ENCODE measurements at regions not wholly inside any gene's neighbourhood (a gene's known extent, or its start where the extent isn't known, plus 50 kb on each side); places are given as distances from the start of the nearest gene placed in this dataset.

DNA sequence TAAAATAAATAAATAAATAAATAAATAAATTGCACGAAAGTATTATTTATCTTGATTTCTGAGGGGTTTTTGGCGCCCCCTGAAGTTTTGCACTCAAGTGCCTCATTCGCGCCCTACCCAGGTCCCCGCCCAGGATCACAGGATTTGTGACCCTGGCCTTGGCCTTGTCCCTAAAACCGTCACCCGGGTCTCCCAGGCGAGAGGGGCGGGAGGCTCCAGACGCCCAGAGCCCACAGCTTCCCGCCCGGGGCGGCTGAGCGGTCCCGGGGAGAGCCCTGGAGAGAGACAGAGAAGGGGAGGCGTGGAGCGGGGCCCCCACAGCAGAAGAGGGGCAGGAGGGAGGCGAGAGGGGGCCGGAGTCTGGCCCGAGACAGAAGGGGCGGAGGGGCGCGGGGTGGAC is 91.8 kb upstream of the CASZ1 start:
- Histone ChIP-seq H4K20me1 (ENCODE audit: insufficient read depth, low read length) (no peaks in the 10 kb centered on the region), H2AFZ (ENCODE audit: insufficient read depth, low read depth, low read length, poor library complexity, severe bottlenecking) (no peak overlapping the region), H3K27ac (ENCODE audit: low read depth in 1 of 2, low read length in 2 of 2) (no peak overlapping the region), H3K9ac (ENCODE audit: insufficient read depth, low read length, poor library complexity, severe bottlenecking) (no peak overlapping the region), H3K79me2 (ENCODE audit: insufficient read depth, low read length) (no peaks in the 10 kb centered on the region), H3K9me3 (replicated peaks in 1 of 2; ENCODE audit: control insufficient read depth in 1 of 2, insufficient read depth in 1 of 2, low read length in 2 of 2) (no peaks in the 10 kb centered on the region), H3K4me2 (replicated peaks; ENCODE audit: extremely low read depth, low read length, poor library complexity, severe bottlenecking) (no peak overlapping the region), H3K4me1 (ENCODE audit: control insufficient read depth in 1 of 2, insufficient read depth in 2 of 2, low read length in 2 of 2) (no peaks in the 10 kb centered on the region), H3K36me3 (replicated peaks in 1 of 2; ENCODE audit: control insufficient read depth in 1 of 2, insufficient read depth in 2 of 2, low read length in 2 of 2) (no peaks in the 10 kb centered on the region), H3K27me3 (ENCODE audit: control insufficient read depth in 2 of 2, insufficient read depth in 2 of 2, low read length in 2 of 2) (peaks cover 24 to 44% of the 10 kb centered on the region in 2 donors), H3K4me3 (replicated peaks in 1 of 3; ENCODE audit: low read depth in 2 of 3, low read length in 3 of 3) (no peak overlapping the region)
- intact Hi-C loops (cut with micrococcal nuclease) = no loop called here
- Mint-ChIP-seq H3K27me3 (ENCODE audit: low read depth in 3 of 3) (peaks cover 51 to 64% (median 63%) of the 10 kb centered on the region in 3 donors), H3K9me3 (peaks cover 0 to 12% (median 3%) of the 10 kb centered on the region in 7 donors), H3K4me1 (peaks cover 6% of the 10 kb centered on the region), H3K36me3 (peaks cover 0 to 2% of the 10 kb centered on the region in 2 donors), H3K4me3 (peak overlapping the region in 1 of 2 donors; percentile 57), H3K27ac (no peak overlapping the region)
- 2% methylated on average over 15 of the region's 23 CpGs for WGBS (ENCODE audit: insufficient coverage)
- TF ChIP-seq, protein P1, sequence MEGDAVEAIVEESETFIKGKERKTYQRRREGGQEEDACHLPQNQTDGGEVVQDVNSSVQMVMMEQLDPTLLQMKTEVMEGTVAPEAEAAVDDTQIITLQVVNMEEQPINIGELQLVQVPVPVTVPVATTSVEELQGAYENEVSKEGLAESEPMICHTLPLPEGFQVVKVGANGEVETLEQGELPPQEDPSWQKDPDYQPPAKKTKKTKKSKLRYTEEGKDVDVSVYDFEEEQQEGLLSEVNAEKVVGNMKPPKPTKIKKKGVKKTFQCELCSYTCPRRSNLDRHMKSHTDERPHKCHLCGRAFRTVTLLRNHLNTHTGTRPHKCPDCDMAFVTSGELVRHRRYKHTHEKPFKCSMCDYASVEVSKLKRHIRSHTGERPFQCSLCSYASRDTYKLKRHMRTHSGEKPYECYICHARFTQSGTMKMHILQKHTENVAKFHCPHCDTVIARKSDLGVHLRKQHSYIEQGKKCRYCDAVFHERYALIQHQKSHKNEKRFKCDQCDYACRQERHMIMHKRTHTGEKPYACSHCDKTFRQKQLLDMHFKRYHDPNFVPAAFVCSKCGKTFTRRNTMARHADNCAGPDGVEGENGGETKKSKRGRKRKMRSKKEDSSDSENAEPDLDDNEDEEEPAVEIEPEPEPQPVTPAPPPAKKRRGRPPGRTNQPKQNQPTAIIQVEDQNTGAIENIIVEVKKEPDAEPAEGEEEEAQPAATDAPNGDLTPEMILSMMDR (IDR thresholded peaks at IDR 0.05) = no peak
- DNase-seq = no peak

DNA sequence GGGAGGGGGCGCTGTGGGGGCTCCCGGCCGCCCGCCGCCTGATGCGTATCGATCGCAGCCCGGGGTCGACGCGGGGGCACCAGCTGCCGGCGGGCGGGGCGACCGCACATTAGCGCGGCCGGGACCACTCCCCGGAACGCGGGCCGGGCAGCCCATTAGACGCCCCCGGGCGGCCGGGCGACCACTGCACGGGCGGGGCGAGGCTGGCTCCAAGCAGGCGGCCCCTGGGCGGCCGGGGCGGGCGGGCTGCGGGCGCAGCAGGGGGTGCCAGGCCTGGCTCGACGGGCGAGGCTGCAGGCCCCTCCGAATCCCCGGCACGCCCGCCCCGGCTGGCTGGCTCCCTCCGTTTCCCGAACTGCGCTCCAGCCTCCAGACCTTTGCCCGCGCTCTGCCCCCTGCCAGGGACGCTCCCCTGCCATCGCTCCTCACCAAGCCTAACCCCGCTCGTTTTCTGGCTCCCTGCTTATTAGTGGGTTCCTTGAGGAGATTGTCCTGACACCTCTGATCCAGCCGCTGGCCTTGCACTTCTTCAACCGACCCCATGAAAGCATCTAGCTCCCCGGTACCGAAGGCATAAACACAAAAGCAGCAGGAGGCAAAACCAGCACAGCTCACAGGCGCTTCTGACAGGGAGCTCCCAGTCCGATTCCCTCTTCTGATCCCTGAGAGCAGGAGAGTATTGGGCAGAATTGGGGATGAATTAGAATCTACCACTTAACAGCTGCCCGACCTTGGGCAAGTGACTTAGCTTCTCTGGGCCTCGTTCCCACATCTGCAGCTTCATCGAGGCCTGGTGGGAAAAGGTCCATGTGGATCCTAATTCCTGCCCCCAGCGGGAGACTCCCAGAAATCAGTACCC is 92.6 kb upstream of the CASZ1 start:
- Histone ChIP-seq H3K79me2 (ENCODE audit: insufficient read depth, low read length) (no peaks in the 10 kb centered on the region), H3K9me3 (replicated peaks in 1 of 2; ENCODE audit: control insufficient read depth in 1 of 2, insufficient read depth in 1 of 2, low read length in 2 of 2) (no peaks in the 10 kb centered on the region), H3K27me3 (ENCODE audit: control insufficient read depth in 2 of 2, insufficient read depth in 2 of 2, low read length in 2 of 2) (peaks cover 24 to 44% of the 10 kb centered on the region in 2 donors), H3K27ac (ENCODE audit: low read depth in 1 of 2, low read length in 2 of 2) (no peak overlapping the region), H3K9ac (ENCODE audit: insufficient read depth, low read length, poor library complexity, severe bottlenecking) (no peak overlapping the region), H3K36me3 (replicated peaks in 1 of 2; ENCODE audit: control insufficient read depth in 1 of 2, insufficient read depth in 2 of 2, low read length in 2 of 2) (no peaks in the 10 kb centered on the region), H3K4me2 (replicated peaks; ENCODE audit: extremely low read depth, low read length, poor library complexity, severe bottlenecking) (no peak overlapping the region), H4K20me1 (ENCODE audit: insufficient read depth, low read length) (no peaks in the 10 kb centered on the region), H3K4me3 (replicated peaks in 1 of 3; ENCODE audit: low read depth in 2 of 3, low read length in 3 of 3) (no peak overlapping the region), H3K4me1 (ENCODE audit: control insufficient read depth in 1 of 2, insufficient read depth in 2 of 2, low read length in 2 of 2) (no peaks in the 10 kb centered on the region), H2AFZ (ENCODE audit: insufficient read depth, low read depth, low read length, poor library complexity, severe bottlenecking) (no peak overlapping the region)
- H3K4me1 Mint-ChIP-seq = peaks cover 6% of the 10 kb centered on the region
- WGBS (ENCODE audit: insufficient coverage) = 19% methylated on average over 48 of the region's 66 CpGs
- no peak overlapping the region for H3K27ac Mint-ChIP-seq
- peaks cover 0 to 2% of the 10 kb centered on the region in 2 donors for H3K36me3 Mint-ChIP-seq
- peak overlapping the region in 1 of 2 donors; percentile 73 for H3K4me3 Mint-ChIP-seq
- TF ChIP-seq, protein P1 (IDR thresholded peaks at IDR 0.05) = no peak
- peaks cover 51 to 65% (median 64%) of the 10 kb centered on the region in 3 donors for H3K27me3 Mint-ChIP-seq (ENCODE audit: low read depth in 3 of 3)
- DNase-seq = no peak
- H3K9me3 Mint-ChIP-seq = peaks cover 0 to 12% (median 3%) of the 10 kb centered on the region in 7 donors
- intact Hi-C loops (cut with micrococcal nuclease) = no loop called here

Measured in CD14-positive monocyte (primary cell).